Posterior vena cava (tissue), 2 donors: ENCODE measurements at regions not wholly inside any gene's neighbourhood (a gene's known extent, or its start where the extent isn't known, plus 50 kb on each side); places are given as distances from the start of the nearest gene placed in this dataset.

Experiments used
- DNase-seq: peaks from one replicate; pipeline ENCODE4 v3.0.0-alpha.2; 2020; ENCODE audit warnings: low spot score
- intact Hi-C, 2 donors: fragments of 100-400 bp; cut with DNase I; formaldehyde crosslinking; loops; one replicate each; pipeline versions ENCODE4 v1.14.1 to v1.14.2; 2022 to 2023
- donor health status: DM: yes; HTN: yes; CAD: no.
- donor health status: DM: yes; HTN: yes; CAD: no.

- DNase-seq: no peak
- intact Hi-C loops: no loop called here
Observed at GRCh38 chr3:3635109-3635508, 164.1 kb upstream of the LRRN1 start.

GRCh38 chr3:3634326-3634725 lies 164.9 kb upstream of the LRRN1 start:
- intact Hi-C loops: no loop called here
- DNase-seq: no peak

- DNase-seq: no peak
- intact Hi-C loops: no loop called here
Observed at GRCh38 chr3:3633761-3634160, 165.5 kb upstream of the LRRN1 start.

GRCh38 chr3:3632449-3632848 lies 166.8 kb upstream of the LRRN1 start:
- intact Hi-C loops: no loop called here
- DNase-seq: no peak

- no peak for DNase-seq
- intact Hi-C loops: no loop called here
Observed at GRCh38 chr3:3631114-3631513, 168.1 kb upstream of the LRRN1 start.

GRCh38 chr3:3629911-3630310 lies 169.3 kb upstream of the LRRN1 start:
- no peak for DNase-seq
- intact Hi-C loops: no loop called here

- intact Hi-C loops: no loop called here
- no peak for DNase-seq
Observed at GRCh38 chr3:3628676-3629328, 170.4 kb upstream of the LRRN1 start.

DNA sequence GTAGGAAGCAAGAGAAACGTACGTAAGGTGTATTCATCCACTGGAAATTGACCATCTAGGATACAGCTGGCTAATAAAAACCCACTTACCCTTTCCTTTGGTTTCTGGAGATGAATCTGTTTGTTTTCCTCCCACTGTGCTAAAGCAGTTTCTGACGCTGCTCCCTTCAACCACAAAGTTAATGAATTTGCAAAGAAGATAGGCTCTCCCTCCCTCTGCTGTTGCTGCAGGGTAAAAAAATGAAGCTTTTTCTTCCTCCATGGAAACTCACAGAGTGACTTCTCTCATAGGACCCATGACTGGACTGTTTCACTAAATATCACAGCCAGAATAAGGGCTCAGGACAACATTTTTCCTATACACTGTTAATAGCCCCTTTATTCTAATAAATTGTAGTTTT lies 172.1 kb upstream of the LRRN1 start:
- no peak for DNase-seq
- intact Hi-C loops: no loop called here

DNA sequence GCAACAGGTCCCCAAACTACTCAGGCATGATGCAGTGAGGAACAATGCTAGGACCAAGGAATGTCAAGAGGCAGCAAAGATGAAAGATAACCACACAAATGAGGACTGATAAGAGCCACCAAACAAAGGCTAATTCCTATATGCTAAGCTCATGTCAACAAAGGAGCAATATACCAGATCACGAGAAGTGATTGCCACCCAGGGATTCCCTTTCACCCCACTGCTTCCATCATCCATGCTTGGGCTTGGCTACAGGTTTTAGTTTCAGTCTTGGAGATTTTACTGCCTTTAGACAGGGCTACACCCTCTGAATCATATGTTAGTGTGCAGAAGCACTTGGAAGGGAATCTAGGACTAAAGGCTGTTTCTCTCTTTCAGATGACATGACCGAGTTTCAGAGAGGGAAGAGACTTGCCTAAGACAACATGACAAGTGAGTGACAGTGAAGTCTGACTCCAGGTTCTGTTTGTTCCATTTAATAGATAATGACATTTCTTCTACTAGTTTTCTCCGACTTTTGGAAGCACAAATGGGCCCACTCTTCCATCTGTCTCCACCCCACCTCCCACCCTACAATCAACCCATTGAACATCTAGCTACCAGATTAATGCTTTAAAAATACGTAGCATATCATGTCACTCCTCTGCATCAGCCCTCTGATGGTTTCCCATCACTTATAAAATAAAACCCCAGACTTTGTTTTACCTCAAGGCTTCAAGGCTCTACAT lies 173.5 kb upstream of the LRRN1 start:
- intact Hi-C loops: no loop called here

DNA sequence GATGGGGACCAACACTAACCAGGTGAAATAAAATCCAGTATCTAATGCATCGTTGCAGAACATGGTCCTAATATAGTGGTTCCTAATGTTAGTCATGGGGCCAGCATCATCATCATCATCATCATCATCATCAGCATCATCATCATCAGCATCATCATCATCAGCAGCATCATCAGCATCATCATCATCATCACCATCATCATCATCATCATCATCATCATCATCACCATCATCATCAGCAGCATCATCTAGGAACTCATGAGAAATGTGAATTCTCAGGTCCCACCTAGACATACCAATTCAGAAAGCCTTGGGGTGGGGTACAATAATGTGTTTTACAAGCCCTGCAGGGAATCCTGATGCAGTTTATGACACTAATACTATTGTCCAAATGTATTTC lies 179.4 kb upstream of the LRRN1 start:
- intact Hi-C loops: no loop called here
- DNase-seq: no peak

More for the DNA sequence above, 173.5 kb upstream of the LRRN1 start:
- no peak for DNase-seq

DNA sequence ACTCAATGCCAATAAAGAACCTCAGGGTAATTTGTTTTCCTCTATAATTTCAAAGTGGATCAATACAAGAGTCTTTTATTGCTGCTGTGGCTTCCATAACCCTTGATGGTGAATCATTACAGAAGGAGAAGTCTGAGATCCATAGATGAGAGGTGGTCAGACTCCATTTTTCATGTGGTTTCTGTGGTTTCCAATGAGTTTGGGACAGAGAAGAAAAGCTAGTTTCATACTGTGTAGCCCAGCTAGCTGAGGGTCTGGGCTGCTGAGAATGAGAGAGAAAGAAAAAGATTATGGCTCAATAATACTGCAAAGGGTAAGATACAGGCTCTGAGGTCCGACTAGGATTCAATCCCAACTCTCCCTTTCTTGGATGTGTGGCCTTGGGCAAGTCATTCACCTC lies 180.6 kb upstream of the LRRN1 start:
- no peak for DNase-seq
- intact Hi-C loops: no loop called here

DNA sequence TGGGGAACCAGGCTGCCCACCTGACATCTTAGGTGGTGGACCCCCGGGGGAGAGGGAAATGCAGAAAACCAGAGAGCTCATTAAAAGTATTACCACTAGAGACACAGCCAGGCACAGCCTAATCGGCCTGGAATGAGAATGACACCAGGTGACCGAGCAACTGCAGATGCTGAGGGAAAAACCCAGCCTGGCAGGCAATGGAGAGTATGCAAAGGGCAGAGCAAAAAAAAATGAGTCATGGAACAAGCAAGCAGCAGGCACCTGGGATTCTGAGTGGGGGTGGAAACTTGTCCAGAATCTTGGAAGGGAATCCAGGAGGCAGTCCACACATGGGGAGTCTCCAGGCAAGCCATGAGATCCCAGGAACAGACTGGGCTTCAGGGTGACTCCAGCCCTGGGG lies 183.7 kb upstream of the LRRN1 start:
- no peak for DNase-seq
- intact Hi-C loops: no loop called here

DNA sequence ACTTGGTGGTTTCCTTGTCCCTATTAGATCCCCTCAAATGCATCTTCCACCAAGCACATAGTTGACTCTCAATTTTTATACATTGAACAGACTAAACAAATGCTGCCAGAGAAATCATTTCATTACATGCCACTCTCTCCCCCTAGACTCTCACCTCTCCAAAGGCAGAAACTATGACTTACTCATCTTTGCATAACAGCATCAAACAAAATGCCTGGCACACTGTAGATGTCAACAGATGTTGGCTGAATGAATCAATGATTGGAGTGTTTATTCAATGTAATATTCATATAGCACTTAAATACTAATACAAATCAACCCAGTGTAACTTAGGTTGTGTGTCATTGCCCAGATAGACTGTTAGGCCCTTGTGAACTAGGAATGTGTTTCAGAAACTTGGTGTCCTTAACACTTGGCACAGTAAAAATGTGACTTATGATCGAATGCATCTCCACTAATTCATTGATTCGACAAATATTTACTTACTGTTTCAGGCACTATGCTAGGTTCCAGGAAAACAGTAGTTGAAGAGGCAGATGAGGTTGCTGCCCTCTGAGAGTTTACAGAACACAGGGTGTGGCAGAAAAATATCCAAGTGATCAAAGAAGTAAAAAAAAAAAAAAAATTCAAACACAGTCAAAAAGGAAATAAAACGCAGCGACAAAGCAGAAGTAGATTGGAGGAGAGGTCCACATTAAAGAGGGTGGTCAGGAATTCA lies 188.5 kb upstream of the LRRN1 start:
- intact Hi-C loops: no loop called here
- DNase-seq: no peak

DNA sequence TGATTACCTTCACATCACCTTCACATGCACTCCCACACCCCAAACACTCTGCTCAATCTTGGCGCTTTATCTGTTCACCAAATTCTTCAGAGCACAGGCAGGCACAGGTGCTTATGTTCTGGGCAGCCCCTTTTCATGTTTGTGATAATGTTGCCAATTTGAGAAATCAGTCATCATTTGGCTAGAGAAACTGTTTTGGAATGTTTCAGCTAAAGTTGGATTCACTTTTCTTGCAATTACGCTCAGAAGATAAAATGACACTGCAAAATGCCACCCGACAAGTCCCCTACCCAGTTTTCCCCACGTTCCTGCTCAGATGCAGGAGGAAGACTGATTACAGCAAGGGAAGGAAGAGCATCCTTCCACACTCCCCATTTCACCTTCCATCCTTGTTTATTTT lies 192.9 kb upstream of the LRRN1 start:
- intact Hi-C loops: no loop called here
- no peak for DNase-seq

- DNase-seq: no peak
- intact Hi-C loops: no loop called here
Observed at GRCh38 chr3:3605226-3605625, 194.0 kb upstream of the LRRN1 start.

- intact Hi-C loops: no loop called here
- DNase-seq: no peak
Observed at GRCh38 chr3:3603351-3603750, 195.9 kb upstream of the LRRN1 start.

DNA sequence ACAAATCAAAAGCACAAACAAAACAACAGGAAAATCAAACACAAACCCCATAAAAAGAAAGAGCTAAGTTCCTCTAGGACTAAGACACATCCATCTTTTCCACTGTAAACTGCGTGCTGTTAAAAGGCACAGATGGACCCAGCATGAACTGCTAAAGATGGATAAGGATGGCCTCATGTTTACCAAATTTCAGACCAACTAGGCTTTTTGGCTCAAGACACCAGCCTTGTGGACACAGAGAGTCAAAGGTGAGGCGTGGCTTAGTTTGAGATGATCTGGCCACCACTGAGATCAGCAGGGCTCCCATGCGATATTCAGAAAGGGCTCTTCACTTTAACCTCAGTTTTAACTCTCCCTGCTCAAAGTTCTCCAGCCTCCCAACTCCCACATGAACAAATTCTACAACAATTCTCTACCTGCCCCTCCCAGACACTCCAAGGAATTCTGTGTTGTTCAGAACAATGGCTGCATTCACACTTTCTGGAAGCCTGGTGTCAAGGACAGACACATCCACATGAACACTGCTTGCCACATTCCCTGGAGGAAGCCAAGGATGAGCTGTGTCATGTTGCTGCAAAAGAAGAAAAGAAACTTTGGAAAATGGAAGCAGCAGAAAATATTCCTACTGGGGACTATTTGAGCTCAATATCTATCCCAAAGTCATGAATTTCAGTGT lies 198.4 kb upstream of the LRRN1 start:
- intact Hi-C loops: no loop called here
- no peak for DNase-seq

- intact Hi-C loops: no loop called here
- DNase-seq: no peak
Observed at GRCh38 chr3:3599016-3599415, 200.2 kb upstream of the LRRN1 start.

GRCh38 chr3:3594986-3595385 lies 204.2 kb upstream of the LRRN1 start:
- intact Hi-C loops: no loop called here

DNA sequence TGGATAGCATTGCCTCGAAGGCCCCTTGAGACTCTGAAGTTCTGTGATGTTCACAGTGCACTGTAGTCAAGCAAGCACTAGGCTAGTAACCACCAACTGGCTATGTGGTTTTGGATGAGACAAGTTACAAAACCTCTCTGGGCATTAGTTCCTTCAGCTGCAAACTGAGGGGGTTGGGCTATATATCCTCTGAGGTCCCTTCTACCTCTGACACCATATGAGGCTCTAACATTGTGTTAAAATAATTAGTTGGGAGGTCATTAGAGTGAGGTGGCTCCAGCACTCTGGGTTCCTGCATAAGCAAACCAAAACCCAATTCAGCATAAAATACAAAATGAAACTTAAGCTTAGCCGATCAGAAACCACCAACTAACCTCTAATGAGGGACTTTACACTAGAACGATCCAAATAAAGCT lies 209.5 kb upstream of the LRRN1 start:
- no peak for DNase-seq
- intact Hi-C loops: no loop called here

More at GRCh38 chr3:3594986-3595385, 204.2 kb upstream of the LRRN1 start:
- no peak for DNase-seq
